HS-27A (cell line): ENCODE measurements at regions not wholly inside any gene's neighbourhood (a gene's known extent, or its start where the extent isn't known, plus 50 kb on each side); places are given as distances from the start of the nearest gene placed in this dataset.

ENCODE experiments used
- DNase-seq: peaks from one replicate; pipeline ENCODE4 v3.0.0-alpha.2; 2012; ENCODE audit warnings: low read depth, missing footprints

- DNase-seq: no peak
Measured at GRCh38 chr13:26831336-26831908, 70.8 kb upstream of the GPR12 start.

- no peak for DNase-seq
Measured at GRCh38 chr13:26829716-26830115, 69.1 kb upstream of the GPR12 start.

GRCh38 chr13:26824581-26824980 lies 64.0 kb upstream of the GPR12 start:
- no peak for DNase-seq

GRCh38 chr13:26822146-26822545 lies 61.6 kb upstream of the GPR12 start:
- DNase-seq: no peak

GRCh38 chr13:26821672-26822071 lies 61.1 kb upstream of the GPR12 start:
- no peak for DNase-seq

- DNase-seq: no peak
Measured at GRCh38 chr13:26820871-26821270, 60.3 kb upstream of the GPR12 start.

- no peak for DNase-seq
Measured at GRCh38 chr13:26819046-26819445, 58.5 kb upstream of the GPR12 start.

- no peak for DNase-seq
Measured at GRCh38 chr13:26816881-26817280, 56.3 kb upstream of the GPR12 start.

- no peak for DNase-seq
Measured at GRCh38 chr13:26813980-26814348, 53.4 kb upstream of the GPR12 start.

- no peak for DNase-seq
Measured at GRCh38 chr13:26813321-26813979, 52.9 kb upstream of the GPR12 start.

GRCh38 chr13:26811581-26811980 lies 51.0 kb upstream of the GPR12 start:
- DNase-seq: no peak
